ENCODE measurements at regions not wholly inside any gene's neighbourhood (a gene's known extent, or its start where the extent isn't known, plus 50 kb on each side); places are given as distances from the start of the nearest gene placed in this dataset.

DNA sequence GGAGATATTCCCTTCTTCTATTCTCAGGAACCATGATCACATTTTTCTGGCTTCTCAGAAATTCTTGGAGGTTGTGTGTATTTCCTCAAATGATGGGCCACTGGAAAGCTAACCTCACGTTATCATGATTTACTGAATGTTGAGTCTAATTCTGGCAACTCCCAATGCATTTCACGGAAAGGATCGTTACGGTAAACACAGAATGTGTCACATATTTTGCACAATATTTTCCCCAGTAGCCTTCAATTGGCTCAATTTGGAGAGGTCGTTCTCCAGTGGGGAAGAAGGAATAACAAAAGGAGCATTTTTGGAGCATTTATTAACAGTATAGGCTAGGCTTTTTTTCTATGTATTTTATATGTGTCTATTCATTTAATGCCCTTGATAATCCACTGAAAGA, 450.3 kb downstream of the HAPSTR1 start:
- TF ChIP-seq, protein P1, sequence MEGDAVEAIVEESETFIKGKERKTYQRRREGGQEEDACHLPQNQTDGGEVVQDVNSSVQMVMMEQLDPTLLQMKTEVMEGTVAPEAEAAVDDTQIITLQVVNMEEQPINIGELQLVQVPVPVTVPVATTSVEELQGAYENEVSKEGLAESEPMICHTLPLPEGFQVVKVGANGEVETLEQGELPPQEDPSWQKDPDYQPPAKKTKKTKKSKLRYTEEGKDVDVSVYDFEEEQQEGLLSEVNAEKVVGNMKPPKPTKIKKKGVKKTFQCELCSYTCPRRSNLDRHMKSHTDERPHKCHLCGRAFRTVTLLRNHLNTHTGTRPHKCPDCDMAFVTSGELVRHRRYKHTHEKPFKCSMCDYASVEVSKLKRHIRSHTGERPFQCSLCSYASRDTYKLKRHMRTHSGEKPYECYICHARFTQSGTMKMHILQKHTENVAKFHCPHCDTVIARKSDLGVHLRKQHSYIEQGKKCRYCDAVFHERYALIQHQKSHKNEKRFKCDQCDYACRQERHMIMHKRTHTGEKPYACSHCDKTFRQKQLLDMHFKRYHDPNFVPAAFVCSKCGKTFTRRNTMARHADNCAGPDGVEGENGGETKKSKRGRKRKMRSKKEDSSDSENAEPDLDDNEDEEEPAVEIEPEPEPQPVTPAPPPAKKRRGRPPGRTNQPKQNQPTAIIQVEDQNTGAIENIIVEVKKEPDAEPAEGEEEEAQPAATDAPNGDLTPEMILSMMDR (IDR thresholded peaks at IDR 0.05) = no peak
- TF ChIP-seq, protein P2, sequence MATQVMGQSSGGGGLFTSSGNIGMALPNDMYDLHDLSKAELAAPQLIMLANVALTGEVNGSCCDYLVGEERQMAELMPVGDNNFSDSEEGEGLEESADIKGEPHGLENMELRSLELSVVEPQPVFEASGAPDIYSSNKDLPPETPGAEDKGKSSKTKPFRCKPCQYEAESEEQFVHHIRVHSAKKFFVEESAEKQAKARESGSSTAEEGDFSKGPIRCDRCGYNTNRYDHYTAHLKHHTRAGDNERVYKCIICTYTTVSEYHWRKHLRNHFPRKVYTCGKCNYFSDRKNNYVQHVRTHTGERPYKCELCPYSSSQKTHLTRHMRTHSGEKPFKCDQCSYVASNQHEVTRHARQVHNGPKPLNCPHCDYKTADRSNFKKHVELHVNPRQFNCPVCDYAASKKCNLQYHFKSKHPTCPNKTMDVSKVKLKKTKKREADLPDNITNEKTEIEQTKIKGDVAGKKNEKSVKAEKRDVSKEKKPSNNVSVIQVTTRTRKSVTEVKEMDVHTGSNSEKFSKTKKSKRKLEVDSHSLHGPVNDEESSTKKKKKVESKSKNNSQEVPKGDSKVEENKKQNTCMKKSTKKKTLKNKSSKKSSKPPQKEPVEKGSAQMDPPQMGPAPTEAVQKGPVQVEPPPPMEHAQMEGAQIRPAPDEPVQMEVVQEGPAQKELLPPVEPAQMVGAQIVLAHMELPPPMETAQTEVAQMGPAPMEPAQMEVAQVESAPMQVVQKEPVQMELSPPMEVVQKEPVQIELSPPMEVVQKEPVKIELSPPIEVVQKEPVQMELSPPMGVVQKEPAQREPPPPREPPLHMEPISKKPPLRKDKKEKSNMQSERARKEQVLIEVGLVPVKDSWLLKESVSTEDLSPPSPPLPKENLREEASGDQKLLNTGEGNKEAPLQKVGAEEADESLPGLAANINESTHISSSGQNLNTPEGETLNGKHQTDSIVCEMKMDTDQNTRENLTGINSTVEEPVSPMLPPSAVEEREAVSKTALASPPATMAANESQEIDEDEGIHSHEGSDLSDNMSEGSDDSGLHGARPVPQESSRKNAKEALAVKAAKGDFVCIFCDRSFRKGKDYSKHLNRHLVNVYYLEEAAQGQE (IDR thresholded peaks at IDR 0.05; ENCODE audit: insufficient read depth in 1 of 2, low read depth in 2 of 2, low read length in 1 of 2) = no peak
- no peak for TF ChIP-seq POLR2AphosphoS5 (IDR thresholded peaks at IDR 0.05; ENCODE audit: low read depth, low read length)
